Neural progenitor cell (in vitro differentiated cells): ENCODE measurements at regions not wholly inside any gene's neighbourhood (a gene's known extent, or its start where the extent isn't known, plus 50 kb on each side); places are given as distances from the start of the nearest gene placed in this dataset.

Source experiments
- DNase-seq: peaks from one replicate; pipeline ENCODE4 v3.0.0-alpha.2; 2016; ENCODE audit warnings: low spot score
- H2AFZ ChIP-seq: fragments of 200-600 bp; sonication (generic); replicated peaks from 2 replicates; pipeline ENCODE4 v1.6.1; 2016; ENCODE audit warnings: antibody characterized with exemption
- H3F3A ChIP-seq: fragments of 200-600 bp; sonication (generic); 2 replicates; pipeline ENCODE4 v1.6.1; 2016; ENCODE audit warnings: antibody characterized with exemption, low read depth
- H3K27ac ChIP-seq: fragments of 200-600 bp; sonication (generic); 2 replicates; pipeline ENCODE4 v1.5.1; 2016; ENCODE audit warnings: mild to moderate bottlenecking
- H3K27me3 ChIP-seq: fragments of 200-600 bp; sonication (generic); 2 replicates; pipeline ENCODE4 v1.6.1; 2016; ENCODE audit warnings: mild to moderate bottlenecking, moderate library complexity
- H3K36me3 ChIP-seq: fragments of 200-600 bp; sonication (generic); 2 replicates; pipeline ENCODE4 v1.5.1; 2016
- H3K4me1 ChIP-seq: fragments of 200-600 bp; sonication (generic); 2 replicates; pipeline ENCODE4 v1.6.1; 2016; ENCODE audit warnings: mixed run types
- H3K4me2 ChIP-seq: fragments of 200-600 bp; sonication (generic); 2 replicates; pipeline ENCODE4 v1.6.1; 2016
- H3K4me3 ChIP-seq: fragments of 200-600 bp; sonication (generic); 2 replicates; pipeline ENCODE4 v1.5.1; 2016
- H3K79me2 ChIP-seq: fragments of 200-600 bp; sonication (generic); 2 replicates; pipeline ENCODE4 v1.6.1; 2016; ENCODE audit warnings: low read depth
- H3K9ac ChIP-seq: fragments of 200-600 bp; sonication (generic); 2 replicates; pipeline ENCODE4 v1.6.1; 2016
- H3K9me3 ChIP-seq: fragments of 200-600 bp; sonication (generic); 2 replicates; pipeline ENCODE4 v1.5.1; 2016; ENCODE audit warnings: low read depth
- H4K20me1 ChIP-seq: fragments of 200-600 bp; sonication (generic); 2 replicates; pipeline ENCODE4 v1.6.1; 2016; ENCODE audit warnings: low read depth
- H3K27ac Mint-ChIP-seq: 3 replicates; pipeline ENCODE4 v1.8.0; 2021; ENCODE audit warnings: mixed read lengths
- H3K27me3 Mint-ChIP-seq: 2 replicates; pipeline ENCODE4 v1.8.0; 2022; ENCODE audit warnings: low read depth, mild to moderate bottlenecking, inconsistent platforms, moderate library complexity, mixed read lengths; ENCODE audit not compliant: insufficient read depth
- H3K36me3 Mint-ChIP-seq: 3 replicates; pipeline ENCODE4 v1.8.0; 2021; ENCODE audit warnings: mixed read lengths
- H3K4me1 Mint-ChIP-seq: 3 replicates; pipeline ENCODE4 v1.8.0; 2021; ENCODE audit warnings: mixed read lengths
- H3K4me3 Mint-ChIP-seq: 3 replicates; pipeline ENCODE4 v1.8.0; 2021; ENCODE audit warnings: mild to moderate bottlenecking, moderate library complexity, mixed read lengths
- H3K9me3 Mint-ChIP-seq: 3 replicates; pipeline ENCODE4 v1.8.0; 2020; ENCODE audit warnings: mixed read lengths
- CTCF ChIP-seq: fragments of 200-600 bp; sonication (generic); IDR thresholded peaks from 2 replicates; pipeline ENCODE4 v1.5.1; 2017; ENCODE audit warnings: antibody characterized with exemption, mild to moderate bottlenecking
- EZH2 ChIP-seq: fragments of 200-600 bp; sonication (generic); IDR thresholded peaks from 2 replicates; pipeline ENCODE4 v1.6.1; 2017; ENCODE audit warnings: antibody characterized with exemption, mild to moderate bottlenecking, moderate library complexity
- EZH2phosphoT487 ChIP-seq: fragments of 200-600 bp; sonication (generic); IDR thresholded peaks from 2 replicates; pipeline ENCODE4 v1.6.1; 2017; ENCODE audit warnings: antibody characterized with exemption

DNA sequence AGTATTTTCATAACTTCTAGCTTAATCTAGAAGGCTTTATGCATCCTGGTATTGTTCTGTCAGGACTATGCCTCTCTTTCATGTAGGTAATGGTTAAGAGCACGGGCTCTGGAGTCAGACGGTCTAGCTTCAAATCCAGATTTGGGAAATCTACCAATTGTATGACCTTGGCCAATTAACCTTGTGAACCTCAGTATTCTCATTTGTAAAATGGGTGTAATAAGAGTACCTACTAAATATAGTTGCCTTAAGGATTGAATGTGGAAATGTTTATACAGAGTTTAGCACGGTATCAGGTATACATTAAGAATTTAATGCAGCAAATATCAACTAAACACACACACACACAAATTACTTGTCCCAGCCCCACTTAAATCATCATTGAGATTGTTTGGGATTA is 97.3 kb upstream of the RAB3GAP2 start:
- peaks cover 12% of the 10 kb centered on the region for H3K27me3 Mint-ChIP-seq
- H3K27ac ChIP-seq = no peak overlapping the region
- no peak overlapping the region for H2AFZ ChIP-seq
- H3K36me3 Mint-ChIP-seq = no peaks in the 10 kb centered on the region
- TF ChIP-seq EZH2 = no peak
- H3K4me3 ChIP-seq = no peak overlapping the region
- no peaks in the 10 kb centered on the region for H3K79me2 ChIP-seq
- no peak overlapping the region for H3K27ac Mint-ChIP-seq
- no peaks in the 10 kb centered on the region for H3K36me3 ChIP-seq
- H3K9me3 Mint-ChIP-seq = peaks cover 3% of the 10 kb centered on the region
- H3K4me3 Mint-ChIP-seq = no peak overlapping the region
- H3K4me1 Mint-ChIP-seq = peaks cover 19% of the 10 kb centered on the region
- H3K4me1 ChIP-seq = peaks cover 7% of the 10 kb centered on the region
- no peak overlapping the region for H3K9ac ChIP-seq
- H3K9me3 ChIP-seq = no peaks in the 10 kb centered on the region
- no peaks in the 10 kb centered on the region for H4K20me1 ChIP-seq
- no peak for DNase-seq
- H3F3A ChIP-seq = no peaks in the 10 kb centered on the region
- H3K4me2 ChIP-seq = no peak overlapping the region
- no peaks in the 10 kb centered on the region for H3K27me3 ChIP-seq

GRCh38 chr1:220368352-220369265 is 96.4 kb upstream of the RAB3GAP2 start:
- H3K4me2 ChIP-seq = no peak overlapping the region
- no peaks in the 10 kb centered on the region for H3K79me2 ChIP-seq
- no peak overlapping the region for H3K4me3 Mint-ChIP-seq
- H3K36me3 Mint-ChIP-seq = no peaks in the 10 kb centered on the region
- H3K4me1 ChIP-seq = peaks cover 7% of the 10 kb centered on the region
- no peak overlapping the region for H3K4me3 ChIP-seq
- DNase-seq = no peak
- peaks cover 3% of the 10 kb centered on the region for H3K9me3 Mint-ChIP-seq
- no peaks in the 10 kb centered on the region for H3K27me3 ChIP-seq
- H3K27ac ChIP-seq = no peak overlapping the region
- H3K27ac Mint-ChIP-seq = no peak overlapping the region
- no peaks in the 10 kb centered on the region for H3K9me3 ChIP-seq
- H3K9ac ChIP-seq = no peak overlapping the region
- H2AFZ ChIP-seq = no peak overlapping the region
- no peaks in the 10 kb centered on the region for H3F3A ChIP-seq
- H3K4me1 Mint-ChIP-seq = peaks cover 22% of the 10 kb centered on the region
- TF ChIP-seq CTCF (no peak), EZH2 (no peak)
- peaks cover 10% of the 10 kb centered on the region for H3K27me3 Mint-ChIP-seq
- no peaks in the 10 kb centered on the region for H4K20me1 ChIP-seq
- H3K36me3 ChIP-seq = no peaks in the 10 kb centered on the region

GRCh38 chr1:220367833-220368232 is 95.6 kb upstream of the RAB3GAP2 start:
- H3K4me1 Mint-ChIP-seq = peaks cover 30% of the 10 kb centered on the region
- Histone ChIP-seq H3K27ac (no peak overlapping the region), H2AFZ (no peak overlapping the region)

More at GRCh38 chr1:220367833-220368232, 95.6 kb upstream of the RAB3GAP2 start:
- no peak overlapping the region for H3K4me2 ChIP-seq
- no peaks in the 10 kb centered on the region for H3F3A ChIP-seq
- Mint-ChIP-seq H3K4me3 (no peak overlapping the region), H3K9me3 (peaks cover 3% of the 10 kb centered on the region), H3K27me3 (peaks cover 10% of the 10 kb centered on the region), H3K27ac (no peak overlapping the region), H3K36me3 (no peaks in the 10 kb centered on the region)
- no peaks in the 10 kb centered on the region for H3K36me3 ChIP-seq
- no peak for DNase-seq
- H3K9me3 ChIP-seq = no peaks in the 10 kb centered on the region
- no peaks in the 10 kb centered on the region for H3K27me3 ChIP-seq
- no peaks in the 10 kb centered on the region for H4K20me1 ChIP-seq
- peaks cover 13% of the 10 kb centered on the region for H3K4me1 ChIP-seq
- H3K4me3 ChIP-seq = no peak overlapping the region
- TF ChIP-seq CTCF (no peak), EZH2 (no peak), EZH2phosphoT487 (no peak)
- H3K9ac ChIP-seq = no peak overlapping the region
- no peaks in the 10 kb centered on the region for H3K79me2 ChIP-seq
